PC-3 (cell line): ENCODE measurements at regions not wholly inside any gene's neighbourhood (a gene's known extent, or its start where the extent isn't known, plus 50 kb on each side); places are given as distances from the start of the nearest gene placed in this dataset.

Experiments
- EZH2 ChIP-seq: fragments of 300-600 bp; sonication (generic); IDR thresholded peaks from one replicate; pipeline ENCODE4 v1.6.1; 2017; ENCODE audit warnings: antibody characterized with exemption, mild to moderate bottlenecking, low read length; ENCODE audit not compliant: unreplicated experiment
- TF ChIP-seq, protein P1 (sequence below): fragments of 300-600 bp; sonication (generic); conservative IDR thresholded peaks from 2 replicates; pipeline ENCODE4 v1.5.1; 2017; ENCODE audit warnings: antibody characterized with exemption, low read depth, mild to moderate bottlenecking, low read length

DNA sequence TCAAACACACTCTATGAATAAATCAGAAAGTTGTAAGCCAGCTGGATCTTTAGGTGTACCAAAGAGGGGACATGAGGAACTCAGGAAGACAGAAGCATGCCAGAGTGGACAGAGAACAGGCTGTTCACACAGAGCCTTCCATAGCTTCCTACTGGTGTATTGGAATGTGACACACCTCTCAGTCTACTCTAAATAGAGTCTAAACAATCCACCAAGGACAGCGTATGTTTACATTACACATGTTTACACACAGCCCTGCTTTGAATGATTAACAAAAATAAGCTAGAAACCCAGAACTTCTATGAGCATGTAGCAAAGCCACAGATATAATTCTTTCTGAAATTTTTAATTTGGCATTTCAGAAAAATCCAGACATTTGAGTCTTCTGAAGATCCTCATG is 1279.0 kb upstream of the CDH8 start:
- TF ChIP-seq EZH2, result no peak
- TF ChIP-seq, protein P1, sequence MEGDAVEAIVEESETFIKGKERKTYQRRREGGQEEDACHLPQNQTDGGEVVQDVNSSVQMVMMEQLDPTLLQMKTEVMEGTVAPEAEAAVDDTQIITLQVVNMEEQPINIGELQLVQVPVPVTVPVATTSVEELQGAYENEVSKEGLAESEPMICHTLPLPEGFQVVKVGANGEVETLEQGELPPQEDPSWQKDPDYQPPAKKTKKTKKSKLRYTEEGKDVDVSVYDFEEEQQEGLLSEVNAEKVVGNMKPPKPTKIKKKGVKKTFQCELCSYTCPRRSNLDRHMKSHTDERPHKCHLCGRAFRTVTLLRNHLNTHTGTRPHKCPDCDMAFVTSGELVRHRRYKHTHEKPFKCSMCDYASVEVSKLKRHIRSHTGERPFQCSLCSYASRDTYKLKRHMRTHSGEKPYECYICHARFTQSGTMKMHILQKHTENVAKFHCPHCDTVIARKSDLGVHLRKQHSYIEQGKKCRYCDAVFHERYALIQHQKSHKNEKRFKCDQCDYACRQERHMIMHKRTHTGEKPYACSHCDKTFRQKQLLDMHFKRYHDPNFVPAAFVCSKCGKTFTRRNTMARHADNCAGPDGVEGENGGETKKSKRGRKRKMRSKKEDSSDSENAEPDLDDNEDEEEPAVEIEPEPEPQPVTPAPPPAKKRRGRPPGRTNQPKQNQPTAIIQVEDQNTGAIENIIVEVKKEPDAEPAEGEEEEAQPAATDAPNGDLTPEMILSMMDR, result no peak
